ENCODE measurements at regions not wholly inside any gene's neighbourhood (a gene's known extent, or its start where the extent isn't known, plus 50 kb on each side); places are given as distances from the start of the nearest gene placed in this dataset.

GRCh38 chr12:112656141-112656540 is 135.4 kb upstream of the RPH3A start:
- Histone ChIP-seq H3K4me3 (no peak overlapping the region), H3K9me3 (ENCODE audit: insufficient read depth, low read depth) (no peaks in the 10 kb centered on the region), H2AFZ (no peak overlapping the region), H3K27ac (no peak overlapping the region), H3K9me2 (ENCODE audit: insufficient read depth) (no peaks in the 10 kb centered on the region; the same call in 1 of the 2 replicates), H3K27me3 (ENCODE audit: insufficient read depth, low read depth) (peaks cover 30% of the 10 kb centered on the region), H3K4me1 (replicated peaks; ENCODE audit: insufficient read depth) (no peaks in the 10 kb centered on the region), H3F3A (ENCODE audit: insufficient read depth, low read depth) (no peaks in the 10 kb centered on the region), H3K36me3 (ENCODE audit: low read depth) (no peaks in the 10 kb centered on the region), H4K20me1 (ENCODE audit: insufficient read depth) (no peaks in the 10 kb centered on the region), H3K4me2 (no peak overlapping the region), H3K79me2 (ENCODE audit: low read depth) (no peaks in the 10 kb centered on the region)
- no peak for DNase-seq
- ChIA-PET CTCF (no interaction called here), POLR2A (ENCODE audit: unreplicated experiment) (no interaction called here)
- no TSS peak for BruUV-seq (replicated peaks)
- intact Hi-C loops (cut with micrococcal nuclease; ENCODE audit: unreplicated experiment), result no loop called here
- TF ChIP-seq CTCF (conservative IDR thresholded peaks at IDR 0.05) (no peak), EZH2 (IDR thresholded peaks at IDR 0.05; ENCODE audit: low read depth) (no peak)

- CTCF ChIA-PET, result no interaction called here
- H3K4me3 ChIP-seq, result no peak overlapping the region
- POLR2A ChIA-PET (ENCODE audit: unreplicated experiment), result no interaction called here
- H4K20me1 ChIP-seq (ENCODE audit: insufficient read depth), result no peaks in the 10 kb centered on the region
- H3K4me1 ChIP-seq (replicated peaks; ENCODE audit: insufficient read depth), result no peaks in the 10 kb centered on the region
- no peaks in the 10 kb centered on the region for H3K27me3 ChIP-seq (ENCODE audit: insufficient read depth, low read depth)
- BruUV-seq (replicated peaks), result no TSS peak
- intact Hi-C loops (cut with micrococcal nuclease; ENCODE audit: unreplicated experiment), result no loop called here
- H3K9me3 ChIP-seq (ENCODE audit: insufficient read depth, low read depth), result no peaks in the 10 kb centered on the region
- no peak overlapping the region for H3K4me2 ChIP-seq
- H3K36me3 ChIP-seq (ENCODE audit: low read depth), result no peaks in the 10 kb centered on the region
- TF ChIP-seq EZH2 (IDR thresholded peaks at IDR 0.05; ENCODE audit: low read depth), result no peak
- DNase-seq, result peak in 1 of 2 experiments; percentile 2
- H2AFZ ChIP-seq, result no peak overlapping the region
- H3F3A ChIP-seq (ENCODE audit: insufficient read depth, low read depth), result no peaks in the 10 kb centered on the region
- H3K27ac ChIP-seq, result no peak overlapping the region
- H3K9me2 ChIP-seq (ENCODE audit: insufficient read depth), result no peaks in the 10 kb centered on the region
- no peaks in the 10 kb centered on the region for H3K79me2 ChIP-seq (ENCODE audit: low read depth)
Observed at GRCh38 chr12:112664569-112664968, 127.0 kb upstream of the RPH3A start.

- TF ChIP-seq CTCF (conservative IDR thresholded peaks at IDR 0.05), result no peak
- no peak for TF ChIP-seq EZH2 (IDR thresholded peaks at IDR 0.05; ENCODE audit: low read depth)
- intact Hi-C loops (cut with micrococcal nuclease; ENCODE audit: unreplicated experiment), result no loop called here
- no TSS peak for BruUV-seq (replicated peaks)
- Histone ChIP-seq H3K4me3 (no peak overlapping the region), H3K4me2 (no peak overlapping the region), H3K36me3 (ENCODE audit: low read depth) (no peaks in the 10 kb centered on the region), H3K9me2 (ENCODE audit: insufficient read depth) (no peaks in the 10 kb centered on the region), H3K79me2 (ENCODE audit: low read depth) (no peaks in the 10 kb centered on the region), H3K4me1 (replicated peaks; ENCODE audit: insufficient read depth) (no peaks in the 10 kb centered on the region), H3K27ac (no peak overlapping the region), H3K27me3 (ENCODE audit: insufficient read depth, low read depth) (peaks cover 3% of the 10 kb centered on the region; the same call in 1 of the 2 replicates), H2AFZ (no peak overlapping the region), H3F3A (ENCODE audit: insufficient read depth, low read depth) (no peaks in the 10 kb centered on the region), H3K9me3 (ENCODE audit: insufficient read depth, low read depth) (no peaks in the 10 kb centered on the region), H4K20me1 (ENCODE audit: insufficient read depth) (0 out of 2 replicates have a peak, but pooled peaks cover 2% of the 10 kb centered on the region)
- POLR2A ChIA-PET (ENCODE audit: unreplicated experiment), result no interaction called here
- CTCF ChIA-PET, result no interaction called here
- DNase-seq, result no peak
Observed at GRCh38 chr12:112665958-112666357, 125.6 kb upstream of the RPH3A start.

- 0 out of 2 replicates have a peak, but pooled peaks cover 2% of the 10 kb centered on the region for H4K20me1 ChIP-seq (ENCODE audit: insufficient read depth)
- no peak overlapping the region for H3K4me3 ChIP-seq
- H3K4me2 ChIP-seq, result no peak overlapping the region
- H3K27ac ChIP-seq, result no peak overlapping the region
- H2AFZ ChIP-seq, result no peak overlapping the region
- intact Hi-C loops (cut with micrococcal nuclease; ENCODE audit: unreplicated experiment), result no loop called here
- no peaks in the 10 kb centered on the region for H3F3A ChIP-seq (ENCODE audit: insufficient read depth, low read depth)
- no peaks in the 10 kb centered on the region for H3K79me2 ChIP-seq (ENCODE audit: low read depth)
- POLR2A ChIA-PET (ENCODE audit: unreplicated experiment), result no interaction called here
- DNase-seq, result no peak
- H3K9me2 ChIP-seq (ENCODE audit: insufficient read depth), result no peaks in the 10 kb centered on the region
- peaks cover 47% of the 10 kb centered on the region for H3K27me3 ChIP-seq (ENCODE audit: insufficient read depth, low read depth)
- no TSS peak for BruUV-seq (replicated peaks)
- TF ChIP-seq CTCF (conservative IDR thresholded peaks at IDR 0.05), result no peak
- no peak for TF ChIP-seq EZH2 (IDR thresholded peaks at IDR 0.05; ENCODE audit: low read depth)
- H3K36me3 ChIP-seq (ENCODE audit: low read depth), result no peaks in the 10 kb centered on the region
- no peaks in the 10 kb centered on the region for H3K9me3 ChIP-seq (ENCODE audit: insufficient read depth, low read depth)
- CTCF ChIA-PET, result no interaction called here
- H3K4me1 ChIP-seq (replicated peaks; ENCODE audit: insufficient read depth), result no peaks in the 10 kb centered on the region
Observed at GRCh38 chr12:112671564-112671963, 120.0 kb upstream of the RPH3A start.

All from PC-9 (cell line).